ENCODE measurements at regions not wholly inside any gene's neighbourhood (a gene's known extent, or its start where the extent isn't known, plus 50 kb on each side); places are given as distances from the start of the nearest gene placed in this dataset.

DNA sequence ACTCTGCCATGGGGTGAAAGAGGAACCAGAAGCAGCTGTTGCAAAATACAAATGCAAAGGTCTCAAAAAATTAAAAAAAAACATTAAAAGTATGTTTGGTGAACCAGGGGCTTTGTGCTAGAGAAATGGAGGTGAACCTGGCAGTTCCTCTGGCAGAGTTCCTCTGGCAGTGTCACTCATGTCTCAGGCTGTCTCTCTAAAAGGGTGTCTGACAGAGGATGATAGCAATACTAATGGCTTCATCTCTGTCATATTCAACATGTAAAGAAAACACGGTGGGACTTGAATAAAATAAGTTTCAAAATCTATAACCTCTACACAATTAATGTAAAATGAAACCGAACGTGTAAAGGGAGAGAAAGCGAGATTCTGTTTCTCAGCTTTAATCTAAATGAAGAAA lies 375.7 kb upstream of the VWC2 start (continued):
- TF ChIP-seq, protein P1, sequence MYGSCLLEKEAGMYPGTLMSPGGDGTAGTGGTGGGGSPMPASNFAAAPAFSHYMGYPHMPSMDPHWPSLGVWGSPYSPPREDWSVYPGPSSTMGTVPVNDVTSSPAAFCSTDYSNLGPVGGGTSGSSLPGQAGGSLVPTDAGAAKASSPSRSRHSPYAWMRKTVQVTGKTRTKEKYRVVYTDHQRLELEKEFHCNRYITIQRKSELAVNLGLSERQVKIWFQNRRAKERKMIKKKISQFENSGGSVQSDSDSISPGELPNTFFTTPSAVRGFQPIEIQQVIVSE (CRISPR knock-in tag; IDR thresholded peaks at IDR 0.05; ENCODE audit: borderline replicate concordance): no peak
- TF ChIP-seq, protein P2, sequence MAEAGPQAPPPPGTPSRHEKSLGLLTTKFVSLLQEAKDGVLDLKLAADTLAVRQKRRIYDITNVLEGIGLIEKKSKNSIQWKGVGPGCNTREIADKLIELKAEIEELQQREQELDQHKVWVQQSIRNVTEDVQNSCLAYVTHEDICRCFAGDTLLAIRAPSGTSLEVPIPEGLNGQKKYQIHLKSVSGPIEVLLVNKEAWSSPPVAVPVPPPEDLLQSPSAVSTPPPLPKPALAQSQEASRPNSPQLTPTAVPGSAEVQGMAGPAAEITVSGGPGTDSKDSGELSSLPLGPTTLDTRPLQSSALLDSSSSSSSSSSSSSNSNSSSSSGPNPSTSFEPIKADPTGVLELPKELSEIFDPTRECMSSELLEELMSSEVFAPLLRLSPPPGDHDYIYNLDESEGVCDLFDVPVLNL (CRISPR knock-in tag; IDR thresholded peaks at IDR 0.05; ENCODE audit: borderline replicate concordance, low read depth): no peak
- TF ChIP-seq MAX (CRISPR knock-in tag; IDR thresholded peaks at IDR 0.05) (no peak), GTF2I (CRISPR knock-in tag; conservative IDR thresholded peaks at IDR 0.05) (no peak), ZNF263 (CRISPR knock-in tag; IDR thresholded peaks at IDR 0.05; ENCODE audit: low read depth) (no peak), ZNF232 (CRISPR knock-in tag; IDR thresholded peaks at IDR 0.05) (no peak), NFYB (CRISPR knock-in tag; conservative IDR thresholded peaks at IDR 0.05; ENCODE audit: low read depth) (no peak)

DNA sequence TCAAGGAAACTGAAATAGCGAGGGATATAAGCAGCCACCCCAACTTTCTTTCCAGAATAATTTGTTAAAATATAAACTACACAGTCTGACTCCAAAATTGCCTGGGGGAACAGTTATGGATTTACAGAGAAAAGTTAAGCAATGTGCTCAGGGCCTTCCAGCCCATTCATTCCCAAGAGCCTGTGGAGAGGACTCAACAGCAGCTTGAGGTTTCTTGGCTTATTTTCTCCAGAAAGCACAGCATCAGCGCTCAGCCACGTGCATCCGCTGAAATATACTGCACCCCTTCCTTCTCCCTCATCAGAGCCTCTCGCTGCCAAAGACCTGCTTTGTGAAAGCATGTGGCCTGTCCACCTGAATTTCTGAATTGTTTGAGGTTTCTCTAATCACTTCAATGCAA lies 375.2 kb upstream of the VWC2 start:
- TF ChIP-seq ZNF219 (CRISPR knock-in tag; IDR thresholded peaks at IDR 0.05; ENCODE audit: borderline replicate concordance) (no peak), ARID4B (CRISPR knock-in tag; IDR thresholded peaks at IDR 0.05; ENCODE audit: borderline replicate concordance) (no peak)
- DNase-seq (ENCODE audit: low spot score): no peak
- Mint-ChIP-seq H3K36me3 (no peaks in the 10 kb centered on the region), H3K9me3 (no peaks in the 10 kb centered on the region), H3K4me1 (peaks cover 7% of the 10 kb centered on the region), H3K4me3 (no peak overlapping the region), H3K27ac (no peak overlapping the region), H3K27me3 (ENCODE audit: low read depth) (no peaks in the 10 kb centered on the region)
- CTCF ChIA-PET: no interaction called here
- no peak for ATAC-seq
- POLR2A ChIA-PET: no interaction called here

- ChIA-PET CTCF (interaction anchor here (0.5 kb wide), 1 partner anchor 1506 kb away, joined by 3 read pairs; no protein-coding TSS in a partner anchor), POLR2A (no interaction called here)
- no peak for ATAC-seq
- DNase-seq (ENCODE audit: low spot score): no peak
- Mint-ChIP-seq H3K27ac (peak overlapping the region; percentile 32; the same call in 1 of the 2 replicates), H3K4me1 (peaks cover 7% of the 10 kb centered on the region), H3K9me3 (no peaks in the 10 kb centered on the region), H3K27me3 (ENCODE audit: low read depth) (no peaks in the 10 kb centered on the region), H3K36me3 (no peaks in the 10 kb centered on the region), H3K4me3 (no peak overlapping the region)
- no peak for TF ChIP-seq FOXP4 (CRISPR knock-in tag; IDR thresholded peaks at IDR 0.05)
- TF ChIP-seq ZBTB21 (CRISPR knock-in tag; IDR thresholded peaks at IDR 0.05; ENCODE audit: borderline replicate concordance): no peak
- TF ChIP-seq SMAD3 (CRISPR knock-in tag; IDR thresholded peaks at IDR 0.05; ENCODE audit: borderline replicate concordance): no peak
- TF ChIP-seq, protein P3, sequence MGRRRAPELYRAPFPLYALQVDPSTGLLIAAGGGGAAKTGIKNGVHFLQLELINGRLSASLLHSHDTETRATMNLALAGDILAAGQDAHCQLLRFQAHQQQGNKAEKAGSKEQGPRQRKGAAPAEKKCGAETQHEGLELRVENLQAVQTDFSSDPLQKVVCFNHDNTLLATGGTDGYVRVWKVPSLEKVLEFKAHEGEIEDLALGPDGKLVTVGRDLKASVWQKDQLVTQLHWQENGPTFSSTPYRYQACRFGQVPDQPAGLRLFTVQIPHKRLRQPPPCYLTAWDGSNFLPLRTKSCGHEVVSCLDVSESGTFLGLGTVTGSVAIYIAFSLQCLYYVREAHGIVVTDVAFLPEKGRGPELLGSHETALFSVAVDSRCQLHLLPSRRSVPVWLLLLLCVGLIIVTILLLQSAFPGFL (CRISPR knock-in tag; IDR thresholded peaks at IDR 0.05; ENCODE audit: borderline replicate concordance): no peak
- TF ChIP-seq, protein P4, sequence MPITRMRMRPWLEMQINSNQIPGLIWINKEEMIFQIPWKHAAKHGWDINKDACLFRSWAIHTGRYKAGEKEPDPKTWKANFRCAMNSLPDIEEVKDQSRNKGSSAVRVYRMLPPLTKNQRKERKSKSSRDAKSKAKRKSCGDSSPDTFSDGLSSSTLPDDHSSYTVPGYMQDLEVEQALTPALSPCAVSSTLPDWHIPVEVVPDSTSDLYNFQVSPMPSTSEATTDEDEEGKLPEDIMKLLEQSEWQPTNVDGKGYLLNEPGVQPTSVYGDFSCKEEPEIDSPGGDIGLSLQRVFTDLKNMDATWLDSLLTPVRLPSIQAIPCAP (CRISPR knock-in tag; IDR thresholded peaks at IDR 0.05): no peak
Measured at GRCh38 chr7:49398746-49399145, 374.7 kb upstream of the VWC2 start.
